ENCODE measurements at regions not wholly inside any gene's neighbourhood (a gene's known extent, or its start where the extent isn't known, plus 50 kb on each side); places are given as distances from the start of the nearest gene placed in this dataset.

- no peaks in the 10 kb centered on the region for H3K9me3 Mint-ChIP-seq (ENCODE audit: low read depth, unreplicated experiment)
- CTCF ChIA-PET: no interaction called here
- no TSS peak for BruUV-seq (replicated peaks)
- no peak for TF ChIP-seq CTCF (IDR thresholded peaks at IDR 0.05; ENCODE audit: unreplicated experiment)
- DNase-seq: no peak
- no peak overlapping the region for H3K27ac Mint-ChIP-seq (ENCODE audit: unreplicated experiment)
- H3K4me1 Mint-ChIP-seq (ENCODE audit: low read depth, unreplicated experiment): peaks cover 2% of the 10 kb centered on the region
- no peak overlapping the region for H3K4me3 Mint-ChIP-seq (ENCODE audit: low read depth, unreplicated experiment)
- no peaks in the 10 kb centered on the region for H3K27me3 Mint-ChIP-seq (ENCODE audit: unreplicated experiment)
- intact Hi-C loops (cut with micrococcal nuclease; ENCODE audit: unreplicated experiment): loop anchor here (5.0 to 10.0 kb wide), 3 partner anchors 155 to 322 kb away; partner anchors contain the start of genes GADD45A and GNG12
- no peaks in the 10 kb centered on the region for H3K36me3 Mint-ChIP-seq (ENCODE audit: insufficient read depth, unreplicated experiment)
Observed at GRCh38 chr1:67530071-67530470, 99.9 kb upstream of the SERBP1 start.

- Mint-ChIP-seq H3K27me3 (ENCODE audit: unreplicated experiment) (no peaks in the 10 kb centered on the region), H3K4me3 (ENCODE audit: low read depth, unreplicated experiment) (no peak overlapping the region), H3K9me3 (ENCODE audit: low read depth, unreplicated experiment) (no peaks in the 10 kb centered on the region), H3K36me3 (ENCODE audit: insufficient read depth, unreplicated experiment) (no peaks in the 10 kb centered on the region), H3K27ac (ENCODE audit: unreplicated experiment) (no peak overlapping the region), H3K4me1 (ENCODE audit: low read depth, unreplicated experiment) (no peaks in the 10 kb centered on the region)
- CTCF ChIA-PET: interaction anchor here (0.9 to 4.0 kb wide), 14 partner anchors 9 to 477 kb away, joined by 3 to 48 read pairs (median 4); partner anchors contain the start of gene GADD45A
- intact Hi-C loops (cut with micrococcal nuclease; ENCODE audit: unreplicated experiment): loop anchor here (2.0 to 10.0 kb wide), 4 partner anchors 152 to 578 kb away; partner anchors contain the start of genes GADD45A and GNG12
- peak; percentile 36 for TF ChIP-seq CTCF (IDR thresholded peaks at IDR 0.05; ENCODE audit: unreplicated experiment)
- peak; percentile 40 for DNase-seq
- BruUV-seq (replicated peaks): no TSS peak
Observed at GRCh38 chr1:67532452-67533216, 102.4 kb upstream of the SERBP1 start.

GRCh38 chr1:67534627-67535065 is 104.4 kb upstream of the SERBP1 start:
- BruUV-seq (replicated peaks): no TSS peak
- H3K9me3 Mint-ChIP-seq (ENCODE audit: low read depth, unreplicated experiment): no peaks in the 10 kb centered on the region
- CTCF ChIA-PET: interaction anchor here (1.0 to 4.0 kb wide), 5 partner anchors 17 to 226 kb away, joined by 3 to 48 read pairs (median 4); partner anchors contain the start of gene GADD45A

GRCh38 chr1:67535474-67535873 is 105.3 kb upstream of the SERBP1 start:
- CTCF ChIA-PET: interaction anchor here (1.0 to 4.0 kb wide), 7 partner anchors 17 to 236 kb away, joined by 3 to 48 read pairs (median 4); partner anchors contain the start of gene GADD45A
- no peak overlapping the region for H3K27ac Mint-ChIP-seq (ENCODE audit: unreplicated experiment)

More at GRCh38 chr1:67534627-67535065, 104.4 kb upstream of the SERBP1 start:
- no peak for DNase-seq
- no peaks in the 10 kb centered on the region for H3K36me3 Mint-ChIP-seq (ENCODE audit: insufficient read depth, unreplicated experiment)
- TF ChIP-seq CTCF (IDR thresholded peaks at IDR 0.05; ENCODE audit: unreplicated experiment): no peak
- no peak overlapping the region for H3K27ac Mint-ChIP-seq (ENCODE audit: unreplicated experiment)
- H3K4me3 Mint-ChIP-seq (ENCODE audit: low read depth, unreplicated experiment): no peak overlapping the region
- no peaks in the 10 kb centered on the region for H3K27me3 Mint-ChIP-seq (ENCODE audit: unreplicated experiment)
- H3K4me1 Mint-ChIP-seq (ENCODE audit: low read depth, unreplicated experiment): no peaks in the 10 kb centered on the region
- intact Hi-C loops (cut with micrococcal nuclease; ENCODE audit: unreplicated experiment): loop anchor here (1.0 to 10.0 kb wide), 4 partner anchors 150 to 318 kb away; partner anchors contain the start of genes GADD45A and GNG12

More at GRCh38 chr1:67535474-67535873, 105.3 kb upstream of the SERBP1 start:
- DNase-seq: peak; percentile 89
- no TSS peak for BruUV-seq (replicated peaks)
- TF ChIP-seq CTCF (IDR thresholded peaks at IDR 0.05; ENCODE audit: unreplicated experiment): peak; percentile 83
- H3K36me3 Mint-ChIP-seq (ENCODE audit: insufficient read depth, unreplicated experiment): no peaks in the 10 kb centered on the region
- no peaks in the 10 kb centered on the region for H3K27me3 Mint-ChIP-seq (ENCODE audit: unreplicated experiment)
- H3K4me3 Mint-ChIP-seq (ENCODE audit: low read depth, unreplicated experiment): no peak overlapping the region
- intact Hi-C loops (cut with micrococcal nuclease; ENCODE audit: unreplicated experiment): loop anchor here (1.0 to 10.0 kb wide), 2 partner anchors 149 to 225 kb away; partner anchors contain the start of gene GADD45A
- H3K4me1 Mint-ChIP-seq (ENCODE audit: low read depth, unreplicated experiment): no peaks in the 10 kb centered on the region
- no peaks in the 10 kb centered on the region for H3K9me3 Mint-ChIP-seq (ENCODE audit: low read depth, unreplicated experiment)
